ENCODE measurements at regions not wholly inside any gene's neighbourhood (a gene's known extent, or its start where the extent isn't known, plus 50 kb on each side); places are given as distances from the start of the nearest gene placed in this dataset.

- Histone ChIP-seq H3K4me3 (no peak overlapping the region), H3K27me3 (no peaks in the 10 kb centered on the region), H3K9me3 (no peaks in the 10 kb centered on the region), H3K4me1 (peaks cover 0 to 50% (median 11%) of the 10 kb centered on the region in 9 donors), H3K27ac (peak overlapping the region in 3 of 10 donors; percentile 80 to 90 (median 88)), H3K36me3 (no peaks in the 10 kb centered on the region)
- DNase-seq (no peak), ATAC-seq (no peak)
- TF ChIP-seq CTCF (IDR thresholded peaks at IDR 0.05) = no peak
- WGBS, 2 donors = 61 to 65% methylated on average over 1 of the region's 1 CpG
- intact Hi-C loops (cut with DNase I) = no loop called here
Observed at GRCh38 chr3:150256318-150256717, 151.8 kb upstream of the TSC22D2 start.

GRCh38 chr3:150255826-150256225 lies 152.3 kb upstream of the TSC22D2 start:
- Histone ChIP-seq H3K27me3 (no peaks in the 10 kb centered on the region), H3K4me1 (peaks cover 0 to 54% (median 13%) of the 10 kb centered on the region in 9 donors), H3K27ac (peak overlapping the region in 7 of 10 donors; percentile 76 to 90 (median 85)), H3K36me3 (no peaks in the 10 kb centered on the region), H3K9me3 (no peaks in the 10 kb centered on the region), H3K4me3 (no peak overlapping the region)
- ATAC-seq (no peak), DNase-seq (no peak)
- no peak for TF ChIP-seq CTCF (IDR thresholded peaks at IDR 0.05)
- intact Hi-C loops (cut with DNase I) = loop anchor here in 1 of 10 donors (2.0 kb wide), 1 partner anchor 23 kb away; no protein-coding TSS in a partner anchor

GRCh38 chr3:150255413-150255812 lies 152.7 kb upstream of the TSC22D2 start:
- ATAC-seq = peak; percentile 76 to 97 (median 91)
- DNase-seq = peak; percentile 55 to 71
- H3K36me3 ChIP-seq = no peaks in the 10 kb centered on the region
- no peak for TF ChIP-seq CTCF (IDR thresholded peaks at IDR 0.05)
- intact Hi-C loops (cut with DNase I) = loop anchor here in 1 of 10 donors (2.0 kb wide), 1 partner anchor 23 kb away; no protein-coding TSS in a partner anchor
- H3K9me3 ChIP-seq = no peaks in the 10 kb centered on the region
- no peaks in the 10 kb centered on the region for H3K27me3 ChIP-seq
- H3K4me3 ChIP-seq = no peak overlapping the region
- WGBS, 2 donors = 46 to 50% methylated on average over 3 of the region's 3 CpGs
- H3K4me1 ChIP-seq = peaks cover 0 to 54% (median 13%) of the 10 kb centered on the region in 9 donors
- peak overlapping the region; percentile 53 to 90 (median 80) for H3K27ac ChIP-seq

- Histone ChIP-seq H3K27me3 (no peaks in the 10 kb centered on the region), H3K9me3 (no peaks in the 10 kb centered on the region), H3K4me1 (peaks cover 0 to 47% (median 11%) of the 10 kb centered on the region in 9 donors), H3K27ac (peak overlapping the region in 9 of 10 donors; percentile 53 to 90 (median 80)), H3K4me3 (no peak overlapping the region), H3K36me3 (no peaks in the 10 kb centered on the region)
- intact Hi-C loops (cut with DNase I) = loop anchor here in 1 of 10 donors (2.0 kb wide), 1 partner anchor 22 kb away; no protein-coding TSS in a partner anchor
- DNase-seq (peak in 1 of 2 donors; percentile 15), ATAC-seq (peak; percentile 70 to 94 (median 88))
- no peak for TF ChIP-seq CTCF (IDR thresholded peaks at IDR 0.05)
- 58 to 67% methylated on average over 4 of the region's 4 CpGs for WGBS, 2 donors
Observed at GRCh38 chr3:150254309-150254708, 153.8 kb upstream of the TSC22D2 start.
